Dendritic cell treated with granulocyte-macrophage colony-stimulating factor and Interleukin-4, amounts not matched to agents 40 ng/mL and 50 ng/mL, for 4 days (primary cell): ENCODE measurements at regions not wholly inside any gene's neighbourhood (a gene's known extent, or its start where the extent isn't known, plus 50 kb on each side); places are given as distances from the start of the nearest gene placed in this dataset.

Experiments used
- H3K27ac Mint-ChIP-seq: one replicate; pipeline ENCODE4 v1.8.0; 2022; ENCODE audit warnings: mild to moderate bottlenecking, mixed read lengths
- H3K27me3 Mint-ChIP-seq: one replicate; pipeline ENCODE4 v1.8.0; 2022; ENCODE audit warnings: mild to moderate bottlenecking, mixed read lengths
- H3K36me3 Mint-ChIP-seq: one replicate; pipeline ENCODE4 v1.8.0; 2022; ENCODE audit warnings: low read depth, mixed read lengths
- H3K4me1 Mint-ChIP-seq: one replicate; pipeline ENCODE4 v1.8.0; 2022; ENCODE audit warnings: low read depth, mixed read lengths
- H3K4me3 Mint-ChIP-seq: one replicate; pipeline ENCODE4 v1.8.0; 2022; ENCODE audit warnings: mild to moderate bottlenecking, moderate library complexity, mixed read lengths
- H3K9me3 Mint-ChIP-seq: one replicate; pipeline ENCODE4 v1.8.0; 2022; ENCODE audit warnings: mixed read lengths
- intact Hi-C: fragments of 100-400 bp; cut with micrococcal nuclease; formaldehyde crosslinking; loops from one replicate; pipeline ENCODE4 v1.15.0; 2022

DNA sequence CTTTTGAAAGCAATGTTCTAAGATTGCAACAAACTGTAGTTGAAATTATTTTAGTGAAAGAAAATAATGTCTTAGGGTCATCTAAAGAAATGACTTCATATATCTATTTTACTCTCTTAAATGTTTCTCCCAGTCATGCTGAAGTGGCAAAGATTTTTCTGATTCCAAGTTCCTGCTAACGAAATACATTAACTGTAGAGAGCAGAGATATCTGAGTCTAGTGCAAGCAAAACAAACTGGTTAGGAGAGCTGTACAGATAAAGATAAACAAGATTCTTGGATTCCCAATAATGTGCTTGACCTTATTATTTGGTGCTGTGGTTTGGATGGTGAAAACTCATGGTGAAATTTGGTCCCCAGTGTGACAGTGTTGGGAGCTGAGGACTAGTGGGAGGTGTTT is 199.9 kb upstream of the PWP1 start:
- no peak overlapping the region for H3K4me3 Mint-ChIP-seq
- intact Hi-C loops: no loop called here
- H3K27me3 Mint-ChIP-seq: no peaks in the 10 kb centered on the region
- H3K36me3 Mint-ChIP-seq: no peaks in the 10 kb centered on the region
- no peak overlapping the region for H3K27ac Mint-ChIP-seq
- H3K9me3 Mint-ChIP-seq: no peaks in the 10 kb centered on the region
- peaks cover 6% of the 10 kb centered on the region for H3K4me1 Mint-ChIP-seq

DNA sequence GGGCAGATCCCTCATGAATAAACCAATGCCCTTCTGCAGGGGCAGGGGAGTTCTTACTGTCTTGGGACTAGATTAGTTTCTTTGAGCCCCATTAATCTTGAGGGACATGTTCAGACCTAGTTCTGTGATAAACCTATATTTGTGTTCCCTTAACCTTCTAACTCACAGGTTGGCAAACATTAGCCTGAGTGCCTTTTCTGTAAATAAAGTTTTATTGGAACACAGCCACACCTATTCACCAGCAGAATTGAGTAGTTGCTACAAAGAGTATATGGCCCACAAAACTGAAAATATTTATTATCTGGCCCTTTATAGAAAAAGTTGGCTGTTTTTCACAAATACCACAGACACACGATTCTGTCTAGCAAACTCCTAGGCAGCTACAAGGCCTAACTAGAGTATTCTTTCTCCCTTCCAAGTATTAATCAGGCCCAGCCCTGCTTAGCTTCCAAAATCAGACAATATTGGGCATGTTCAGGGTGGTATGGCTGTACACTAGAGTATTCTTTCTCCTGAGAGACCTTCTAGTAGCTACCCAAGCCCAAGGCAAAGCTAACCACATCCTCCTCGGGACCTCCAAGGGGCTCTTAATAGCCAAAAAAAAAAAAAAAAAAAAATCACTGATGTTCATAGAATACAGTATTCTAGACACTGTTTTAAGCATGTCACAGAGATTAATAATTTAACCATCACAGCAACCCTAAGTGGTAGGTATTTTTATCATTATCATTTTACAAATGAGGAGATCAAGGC is 199.3 kb upstream of the PWP1 start:
- intact Hi-C loops: no loop called here
- no peaks in the 10 kb centered on the region for H3K27me3 Mint-ChIP-seq
- no peaks in the 10 kb centered on the region for H3K9me3 Mint-ChIP-seq
- H3K36me3 Mint-ChIP-seq: no peaks in the 10 kb centered on the region
- no peak overlapping the region for H3K27ac Mint-ChIP-seq
- H3K4me3 Mint-ChIP-seq: no peak overlapping the region
- peaks cover 6% of the 10 kb centered on the region for H3K4me1 Mint-ChIP-seq

DNA sequence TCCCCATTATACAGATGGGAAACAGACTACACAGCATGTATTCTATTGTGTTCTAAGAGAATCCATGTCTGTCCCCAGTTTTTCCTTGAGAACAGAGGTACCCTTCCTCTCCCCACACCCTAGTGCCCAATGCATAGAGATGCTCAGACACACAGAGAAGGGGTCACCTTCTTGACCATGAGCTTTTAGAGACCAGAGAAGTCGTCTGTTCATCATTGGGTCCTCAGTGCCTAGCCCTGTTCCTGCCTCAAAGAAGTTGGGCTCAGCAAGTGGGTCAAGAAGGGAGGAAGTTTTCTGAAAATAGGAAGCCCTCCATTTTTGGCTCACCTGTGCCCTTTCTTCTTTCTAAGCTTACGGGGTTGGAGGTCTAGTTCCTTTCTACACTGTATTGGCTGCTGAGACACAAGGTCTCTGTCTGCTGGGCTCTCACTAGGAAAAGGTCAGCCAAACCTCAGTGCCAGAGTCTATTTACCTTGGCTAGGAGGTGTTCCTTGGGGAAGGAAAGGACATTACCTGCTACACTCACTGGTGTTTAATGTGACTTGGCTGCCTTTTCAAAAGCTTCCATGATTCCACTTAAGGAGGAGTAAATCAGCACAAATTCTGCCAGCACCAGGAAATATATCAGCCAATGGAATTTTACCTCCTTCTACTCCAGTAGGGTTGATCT is 198.5 kb upstream of the PWP1 start:
- intact Hi-C loops: no loop called here
- no peaks in the 10 kb centered on the region for H3K9me3 Mint-ChIP-seq
- H3K4me1 Mint-ChIP-seq: peaks cover 12% of the 10 kb centered on the region
- H3K4me3 Mint-ChIP-seq: no peak overlapping the region
- no peak overlapping the region for H3K27ac Mint-ChIP-seq
- no peaks in the 10 kb centered on the region for H3K27me3 Mint-ChIP-seq
- H3K36me3 Mint-ChIP-seq: no peaks in the 10 kb centered on the region

DNA sequence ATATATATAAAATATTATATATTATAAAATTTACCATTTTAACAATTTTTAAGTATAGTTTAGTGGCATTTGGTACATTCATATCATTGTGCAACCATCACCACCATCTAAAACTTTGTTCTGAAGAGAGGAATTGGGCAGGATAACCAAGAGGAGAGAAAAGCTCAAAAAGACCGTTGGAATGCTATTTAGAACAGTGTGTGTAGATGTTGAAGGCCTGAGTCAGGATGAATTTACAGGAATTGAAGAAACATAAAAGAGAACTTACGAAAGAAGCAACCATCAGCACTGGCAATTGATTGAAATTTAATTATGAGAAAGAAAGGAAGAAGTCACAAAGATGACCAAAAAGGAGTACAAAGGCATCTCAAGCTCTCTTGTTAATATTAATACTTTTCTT is 196.9 kb upstream of the PWP1 start:
- Mint-ChIP-seq H3K9me3 (no peaks in the 10 kb centered on the region), H3K4me3 (no peak overlapping the region), H3K4me1 (peaks cover 22% of the 10 kb centered on the region), H3K36me3 (no peaks in the 10 kb centered on the region), H3K27ac (no peak overlapping the region), H3K27me3 (no peaks in the 10 kb centered on the region)
- intact Hi-C loops: no loop called here

DNA sequence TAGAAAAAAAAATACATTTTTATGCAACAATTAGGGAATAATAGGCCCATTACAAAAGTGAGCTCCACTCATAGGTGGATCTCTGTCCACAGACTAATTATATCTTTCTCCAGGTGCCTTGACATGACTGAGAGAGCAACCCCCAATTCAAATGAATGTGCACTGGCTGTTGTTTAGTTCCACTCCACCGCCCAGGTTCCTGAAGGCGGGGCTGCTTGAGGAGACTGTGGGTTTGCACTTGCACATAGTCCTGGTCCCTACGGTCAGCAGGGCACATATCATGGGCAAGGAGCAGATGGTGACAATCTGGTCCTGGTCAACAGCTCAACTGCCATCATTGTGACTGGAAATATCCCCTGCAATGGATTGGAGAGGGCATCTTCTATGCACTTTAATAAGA is 195.6 kb upstream of the PWP1 start:
- Mint-ChIP-seq H3K36me3 (no peaks in the 10 kb centered on the region), H3K4me3 (no peak overlapping the region), H3K4me1 (peaks cover 22% of the 10 kb centered on the region), H3K9me3 (no peaks in the 10 kb centered on the region), H3K27ac (no peak overlapping the region), H3K27me3 (no peaks in the 10 kb centered on the region)
- intact Hi-C loops: no loop called here

DNA sequence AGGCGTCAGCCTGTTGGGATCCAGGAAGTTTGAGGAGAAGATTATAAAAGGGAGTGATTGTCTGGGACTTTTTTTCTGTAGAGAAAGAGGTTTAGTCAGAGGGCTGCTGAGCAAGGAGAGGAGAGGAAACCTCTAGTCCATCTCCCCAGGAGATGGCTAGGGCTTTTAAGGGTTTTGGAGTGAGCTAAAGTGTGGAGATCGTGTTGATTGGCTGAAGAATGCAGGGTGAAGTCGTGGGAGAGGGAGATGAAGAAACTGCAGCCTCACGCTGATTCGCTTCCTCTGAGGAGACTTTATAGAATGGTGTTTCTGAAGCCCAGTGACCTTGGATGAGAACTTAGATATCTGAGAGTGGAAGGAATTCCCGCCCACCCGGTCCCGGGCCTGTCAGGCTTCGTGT is 193.7 kb upstream of the PWP1 start:
- Mint-ChIP-seq H3K36me3 (no peaks in the 10 kb centered on the region), H3K27me3 (no peaks in the 10 kb centered on the region), H3K4me3 (no peak overlapping the region), H3K9me3 (no peaks in the 10 kb centered on the region), H3K4me1 (peaks cover 22% of the 10 kb centered on the region), H3K27ac (no peak overlapping the region)
- intact Hi-C loops: no loop called here

DNA sequence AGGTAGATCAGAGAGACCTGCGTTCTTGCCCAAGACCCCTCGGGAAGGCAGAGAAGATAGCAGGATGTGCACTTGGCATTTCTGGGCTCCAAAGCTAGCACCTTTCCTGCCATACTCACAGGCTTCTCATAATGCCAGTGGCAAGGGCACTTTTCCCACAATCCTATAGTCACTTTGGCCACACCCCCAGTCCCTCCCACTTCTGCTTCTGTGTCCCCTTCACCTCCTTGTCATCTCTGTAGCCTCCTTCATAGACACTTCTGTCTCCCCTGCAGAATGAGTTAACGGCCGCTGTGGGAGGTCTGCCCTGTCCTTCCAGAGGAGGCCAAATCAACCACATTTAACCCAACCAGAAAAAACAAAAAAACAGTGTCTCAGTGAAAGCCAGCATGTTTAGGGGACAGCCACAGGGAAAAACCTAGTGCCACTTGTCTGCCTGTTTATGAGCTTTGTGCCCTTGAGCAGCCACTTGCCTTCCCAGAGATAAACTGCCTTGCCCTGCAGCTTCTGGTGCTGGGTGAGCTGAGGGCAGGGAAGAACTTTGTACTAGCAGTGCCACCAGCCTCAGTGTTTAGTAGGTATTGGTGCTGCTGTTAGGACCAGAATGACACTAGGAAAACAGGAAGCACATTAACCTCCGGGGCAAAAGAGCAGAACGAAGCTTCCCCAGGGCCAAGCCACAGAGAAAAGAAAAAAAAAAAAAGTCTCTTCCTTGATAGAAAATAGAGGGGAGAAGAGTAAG is 193.0 kb upstream of the PWP1 start:
- Mint-ChIP-seq H3K9me3 (no peaks in the 10 kb centered on the region), H3K4me3 (no peak overlapping the region), H3K27me3 (no peaks in the 10 kb centered on the region), H3K4me1 (peaks cover 22% of the 10 kb centered on the region), H3K36me3 (no peaks in the 10 kb centered on the region), H3K27ac (peak overlapping the region; percentile 30)
- intact Hi-C loops: no loop called here

DNA sequence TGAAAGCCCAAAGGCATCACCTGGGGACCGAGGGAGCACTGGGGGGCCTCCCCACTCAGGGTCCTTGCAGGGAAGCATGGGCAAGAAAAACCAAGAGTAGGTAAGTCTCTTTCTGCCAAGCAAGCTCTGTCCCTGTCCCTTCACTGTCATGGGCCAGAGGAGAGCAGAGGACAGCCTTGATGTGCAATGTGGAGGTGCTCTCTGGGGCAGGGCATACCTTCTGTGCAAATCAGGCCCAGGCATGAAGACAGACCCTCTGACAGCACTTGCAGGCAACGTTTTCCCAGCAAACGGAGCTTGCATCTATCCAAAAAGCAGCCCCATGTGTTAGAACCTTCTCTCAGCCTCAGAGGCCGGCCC is 192.5 kb upstream of the PWP1 start:
- intact Hi-C loops: no loop called here
- Mint-ChIP-seq H3K36me3 (no peaks in the 10 kb centered on the region), H3K4me3 (no peak overlapping the region), H3K4me1 (peaks cover 22% of the 10 kb centered on the region), H3K27ac (peak overlapping the region; percentile 30), H3K27me3 (no peaks in the 10 kb centered on the region), H3K9me3 (no peaks in the 10 kb centered on the region)

DNA sequence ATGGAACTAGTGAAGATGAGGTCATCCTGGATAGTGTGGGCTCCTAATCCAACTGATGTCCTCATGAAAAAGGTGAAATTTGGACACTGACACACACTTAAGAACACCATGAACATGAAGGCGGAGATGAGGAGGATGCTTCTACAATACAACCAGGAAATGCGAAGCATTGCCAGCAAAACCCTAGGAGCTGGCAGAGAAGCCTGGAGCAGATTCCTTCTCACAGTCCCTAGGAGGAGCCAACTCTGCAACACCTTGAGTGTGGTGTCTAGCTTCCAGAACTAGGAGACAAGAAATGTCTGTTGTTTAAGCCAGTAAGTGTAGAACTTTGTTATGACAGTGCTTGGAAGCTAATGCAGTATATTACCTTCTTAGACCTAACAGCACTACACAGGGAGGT is 191.9 kb upstream of the PWP1 start:
- H3K4me1 Mint-ChIP-seq: peaks cover 19% of the 10 kb centered on the region

DNA sequence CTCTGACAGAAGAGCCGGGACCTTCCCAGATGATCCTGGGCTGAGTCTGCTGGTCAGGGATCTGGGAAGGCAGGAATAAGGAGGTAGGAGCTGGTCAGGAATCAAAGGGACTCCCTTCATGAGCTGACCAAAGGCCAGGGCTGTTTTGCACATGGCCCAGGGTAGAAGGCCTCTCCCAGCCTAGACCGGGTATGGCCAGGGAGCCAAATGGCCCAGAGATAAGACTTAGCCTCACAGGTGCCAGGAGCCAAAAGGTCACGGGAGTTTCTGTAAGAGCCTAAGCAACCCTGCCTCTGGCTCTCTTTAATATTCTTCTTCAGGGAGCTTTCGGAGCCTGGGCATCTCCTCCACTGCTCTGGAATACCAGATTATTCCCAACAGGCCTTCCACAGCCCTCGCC is 191.3 kb upstream of the PWP1 start:
- H3K9me3 Mint-ChIP-seq: no peaks in the 10 kb centered on the region

More for the DNA sequence above, 191.9 kb upstream of the PWP1 start:
- no peak overlapping the region for H3K27ac Mint-ChIP-seq
- no peaks in the 10 kb centered on the region for H3K27me3 Mint-ChIP-seq
- intact Hi-C loops: no loop called here
- no peaks in the 10 kb centered on the region for H3K9me3 Mint-ChIP-seq
- no peak overlapping the region for H3K4me3 Mint-ChIP-seq
- no peaks in the 10 kb centered on the region for H3K36me3 Mint-ChIP-seq

DNA sequence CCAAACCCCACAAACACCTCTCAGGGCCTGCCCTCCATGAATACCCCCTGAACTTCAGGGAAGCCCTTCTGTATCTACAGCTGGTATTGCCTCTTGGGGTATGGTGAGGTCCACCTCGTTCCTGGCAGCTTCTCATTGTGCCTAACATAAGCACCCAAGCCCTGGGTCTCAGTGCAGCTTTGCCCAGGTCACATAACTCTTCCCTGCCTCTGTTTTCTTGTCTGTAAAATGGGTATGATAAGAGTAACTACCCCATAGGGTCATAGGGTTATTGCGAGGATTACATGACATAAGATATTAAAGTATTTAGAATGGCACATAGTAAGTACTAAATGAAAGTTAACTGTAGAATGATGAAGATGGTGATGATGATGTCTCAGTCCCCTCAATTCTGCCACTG is 190.0 kb upstream of the PWP1 start:
- Mint-ChIP-seq H3K36me3 (no peaks in the 10 kb centered on the region), H3K9me3 (no peaks in the 10 kb centered on the region), H3K27me3 (no peaks in the 10 kb centered on the region), H3K4me1 (peaks cover 16% of the 10 kb centered on the region), H3K27ac (no peak overlapping the region), H3K4me3 (no peak overlapping the region)
- intact Hi-C loops: no loop called here

More for the DNA sequence above, 191.3 kb upstream of the PWP1 start:
- H3K27ac Mint-ChIP-seq: no peak overlapping the region
- H3K4me3 Mint-ChIP-seq: no peak overlapping the region
- peaks cover 16% of the 10 kb centered on the region for H3K4me1 Mint-ChIP-seq
- intact Hi-C loops: no loop called here
- no peaks in the 10 kb centered on the region for H3K36me3 Mint-ChIP-seq
- H3K27me3 Mint-ChIP-seq: no peaks in the 10 kb centered on the region

DNA sequence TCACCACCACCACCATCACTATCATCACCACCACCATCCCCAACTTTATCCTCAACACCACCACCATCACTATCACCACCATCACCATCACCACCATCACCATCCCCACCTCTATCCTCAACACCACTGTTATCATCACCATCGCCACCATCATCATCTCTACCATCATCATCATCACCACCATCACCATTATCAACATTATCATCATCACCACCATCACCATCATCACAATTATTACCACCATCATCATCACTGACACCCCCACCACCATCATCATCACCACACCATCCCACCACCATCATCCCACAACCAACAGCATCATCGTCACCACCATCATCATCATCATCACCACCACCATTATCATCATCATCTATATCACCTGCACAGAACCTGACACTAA is 188.4 kb upstream of the PWP1 start:
- no peaks in the 10 kb centered on the region for H3K9me3 Mint-ChIP-seq

DNA sequence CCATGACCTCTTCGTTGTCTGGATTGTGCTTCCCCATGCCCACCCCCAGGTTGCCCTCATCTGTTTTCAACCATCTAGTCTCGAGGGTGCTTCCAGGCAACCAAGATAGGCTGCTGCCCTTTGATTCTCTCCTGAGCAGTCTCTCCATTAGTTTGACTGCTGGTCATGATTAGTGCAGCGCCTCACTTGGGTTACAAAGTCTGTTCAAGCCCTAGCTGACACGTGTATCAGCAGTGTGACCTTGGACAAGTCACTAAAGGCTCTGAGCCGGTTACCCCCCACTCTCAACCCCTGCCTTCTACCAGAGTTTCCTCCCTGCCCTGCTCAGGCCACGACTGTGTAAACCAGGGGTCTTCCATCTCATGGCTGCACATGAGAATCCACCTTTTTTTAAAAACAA is 185.3 kb upstream of the PWP1 start:
- Mint-ChIP-seq H3K4me3 (no peak overlapping the region), H3K27me3 (no peaks in the 10 kb centered on the region), H3K27ac (no peak overlapping the region), H3K9me3 (no peaks in the 10 kb centered on the region), H3K36me3 (no peaks in the 10 kb centered on the region), H3K4me1 (no peaks in the 10 kb centered on the region)
- intact Hi-C loops: no loop called here

More for the DNA sequence above, 188.4 kb upstream of the PWP1 start:
- Mint-ChIP-seq H3K4me3 (no peak overlapping the region), H3K27me3 (no peaks in the 10 kb centered on the region), H3K27ac (no peak overlapping the region), H3K36me3 (no peaks in the 10 kb centered on the region), H3K4me1 (peaks cover 9% of the 10 kb centered on the region)
- intact Hi-C loops: no loop called here

DNA sequence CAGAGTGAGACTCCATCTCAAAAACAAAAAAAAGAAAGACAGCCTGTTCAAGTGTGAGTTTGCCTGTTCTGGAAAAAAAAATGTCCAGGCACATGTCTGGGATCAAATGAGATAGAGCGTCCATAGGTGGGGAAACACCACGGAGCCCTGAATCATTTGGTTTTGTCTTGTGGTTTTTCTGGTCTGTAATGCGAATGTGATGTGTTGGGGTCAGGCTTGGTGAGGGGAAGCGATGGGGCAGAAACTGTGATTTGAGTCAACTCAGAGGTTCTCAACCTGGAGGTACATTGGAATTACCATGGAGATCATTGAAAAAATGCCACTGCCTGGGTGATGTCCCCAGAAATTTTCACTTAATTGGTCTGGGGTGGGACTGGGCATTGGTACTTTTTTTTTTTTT is 183.9 kb upstream of the PWP1 start:
- intact Hi-C loops: no loop called here
- H3K27me3 Mint-ChIP-seq: no peaks in the 10 kb centered on the region
- H3K27ac Mint-ChIP-seq: no peak overlapping the region
- H3K4me1 Mint-ChIP-seq: no peaks in the 10 kb centered on the region
- H3K4me3 Mint-ChIP-seq: no peak overlapping the region
- H3K9me3 Mint-ChIP-seq: no peaks in the 10 kb centered on the region
- H3K36me3 Mint-ChIP-seq: no peaks in the 10 kb centered on the region
